Thoracic aorta (tissue), 2 donors: ENCODE measurements at regions not wholly inside any gene's neighbourhood (a gene's known extent, or its start where the extent isn't known, plus 50 kb on each side); places are given as distances from the start of the nearest gene placed in this dataset.

Experiments used
- ATAC-seq: fragments of 150-250 bp; one replicate; pipeline ENCODE4 v1.8.0; 2017; ENCODE audit warnings: low read depth; ENCODE audit not compliant: insufficient number of reproducible peaks, low FRiP score
- DNase-seq: peaks from one replicate; pipeline ENCODE4 v3.0.0-alpha.2; 2020; ENCODE audit warnings: low spot score
- H3K27ac ChIP-seq, 2 donors: fragments of 200-600 bp; sonication (generic); 1 replicate in 1 of 2; 2 replicates in 1 of 2; pipeline ENCODE4 v1.5.1; 2016; ENCODE audit warnings: mild to moderate bottlenecking in 2 of 2, moderate library complexity in 2 of 2
- H3K27me3 ChIP-seq: fragments of 200-600 bp; sonication (generic); replicated peaks from 2 replicates; pipeline ENCODE4 v1.6.0; 2016; ENCODE audit warnings: mild to moderate bottlenecking; ENCODE audit not compliant: insufficient read depth
- H3K36me3 ChIP-seq: fragments of 200-600 bp; sonication (generic); one replicate; pipeline ENCODE4 v1.5.1; 2016
- H3K4me1 ChIP-seq, 2 donors: fragments of 200-600 bp; sonication (generic); 1 replicate in 1 of 2; 2 replicates in 1 of 2; pipeline versions ENCODE4 v1.5.1 to v1.6.0; 2016; ENCODE audit warnings: low read depth in 2 of 2, mild to moderate bottlenecking in 1 of 2; ENCODE audit not compliant: control insufficient read depth in 1 of 2
- H3K4me3 ChIP-seq: fragments of 200-600 bp; sonication (generic); 2 replicates; pipeline ENCODE4 v1.5.1; 2016; ENCODE audit warnings: mild to moderate bottlenecking
- H3K9me3 ChIP-seq: fragments of 200-600 bp; sonication (generic); 2 replicates; pipeline ENCODE4 v1.5.1; 2016
- TF ChIP-seq, protein P1 (sequence below): fragments of 200-600 bp; sonication (generic); IDR thresholded peaks from one replicate; pipeline ENCODE4 v1.5.1; 2019; ENCODE audit warnings: antibody characterized with exemption

- H3K27ac ChIP-seq = peak overlapping the region; percentile 1 to 38
- peak overlapping the region; percentile 48 for H3K4me3 ChIP-seq
- ATAC-seq = peak; percentile 42
Measured at GRCh38 chr12:68420225-68421010, 88.3 kb upstream of the MDM1 start.

GRCh38 chr12:68422159-68422558 lies 90.0 kb upstream of the MDM1 start:
- DNase-seq (no peak), ATAC-seq (no peak)
- Histone ChIP-seq H3K27ac (no peak overlapping the region), H3K4me1 (peaks cover 0 to 25% of the 10 kb centered on the region in 2 donors), H3K4me3 (no peak overlapping the region), H3K9me3 (no peaks in the 10 kb centered on the region), H3K27me3 (no peaks in the 10 kb centered on the region), H3K36me3 (no peaks in the 10 kb centered on the region)
- TF ChIP-seq, protein P1, sequence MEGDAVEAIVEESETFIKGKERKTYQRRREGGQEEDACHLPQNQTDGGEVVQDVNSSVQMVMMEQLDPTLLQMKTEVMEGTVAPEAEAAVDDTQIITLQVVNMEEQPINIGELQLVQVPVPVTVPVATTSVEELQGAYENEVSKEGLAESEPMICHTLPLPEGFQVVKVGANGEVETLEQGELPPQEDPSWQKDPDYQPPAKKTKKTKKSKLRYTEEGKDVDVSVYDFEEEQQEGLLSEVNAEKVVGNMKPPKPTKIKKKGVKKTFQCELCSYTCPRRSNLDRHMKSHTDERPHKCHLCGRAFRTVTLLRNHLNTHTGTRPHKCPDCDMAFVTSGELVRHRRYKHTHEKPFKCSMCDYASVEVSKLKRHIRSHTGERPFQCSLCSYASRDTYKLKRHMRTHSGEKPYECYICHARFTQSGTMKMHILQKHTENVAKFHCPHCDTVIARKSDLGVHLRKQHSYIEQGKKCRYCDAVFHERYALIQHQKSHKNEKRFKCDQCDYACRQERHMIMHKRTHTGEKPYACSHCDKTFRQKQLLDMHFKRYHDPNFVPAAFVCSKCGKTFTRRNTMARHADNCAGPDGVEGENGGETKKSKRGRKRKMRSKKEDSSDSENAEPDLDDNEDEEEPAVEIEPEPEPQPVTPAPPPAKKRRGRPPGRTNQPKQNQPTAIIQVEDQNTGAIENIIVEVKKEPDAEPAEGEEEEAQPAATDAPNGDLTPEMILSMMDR = no peak

More at GRCh38 chr12:68420225-68421010, 88.3 kb upstream of the MDM1 start:
- no peaks in the 10 kb centered on the region for H3K9me3 ChIP-seq
- DNase-seq = no peak
- no peaks in the 10 kb centered on the region for H3K27me3 ChIP-seq
- H3K4me1 ChIP-seq = peaks cover 0 to 25% of the 10 kb centered on the region in 2 donors
- TF ChIP-seq, protein P1 = no peak
- H3K36me3 ChIP-seq = no peaks in the 10 kb centered on the region

DNA sequence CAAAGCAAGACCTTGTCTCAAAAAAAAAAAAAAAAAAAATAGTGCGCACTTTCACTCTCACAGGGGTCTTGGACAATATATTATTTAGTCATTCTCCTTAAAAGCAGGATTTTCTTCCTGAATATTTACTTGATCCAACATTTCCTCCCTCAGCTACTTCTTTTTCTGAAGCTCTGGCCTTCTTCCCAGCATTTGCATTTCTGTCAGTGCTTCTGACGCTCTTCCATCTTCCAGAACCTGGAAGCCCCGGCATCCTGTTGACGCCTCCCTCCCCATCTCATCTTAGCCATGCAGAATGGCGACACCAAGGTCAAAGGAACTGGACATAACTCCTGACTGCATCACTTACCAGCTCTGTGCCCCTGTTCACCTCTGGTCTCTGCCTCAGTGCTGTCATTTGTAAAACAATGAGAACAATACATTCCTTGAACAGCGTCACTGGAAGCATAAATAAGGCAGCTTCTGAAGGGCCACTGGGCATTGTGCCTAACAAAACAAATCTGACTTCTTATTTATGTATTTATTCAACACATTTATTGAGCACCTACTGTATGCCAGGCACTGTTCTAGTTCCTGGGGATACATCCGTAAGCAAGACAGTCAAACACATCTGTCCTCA lies 90.9 kb upstream of the MDM1 start:
- Histone ChIP-seq H3K9me3 (no peaks in the 10 kb centered on the region), H3K27ac (no peak overlapping the region)
- no peak for ATAC-seq

DNA sequence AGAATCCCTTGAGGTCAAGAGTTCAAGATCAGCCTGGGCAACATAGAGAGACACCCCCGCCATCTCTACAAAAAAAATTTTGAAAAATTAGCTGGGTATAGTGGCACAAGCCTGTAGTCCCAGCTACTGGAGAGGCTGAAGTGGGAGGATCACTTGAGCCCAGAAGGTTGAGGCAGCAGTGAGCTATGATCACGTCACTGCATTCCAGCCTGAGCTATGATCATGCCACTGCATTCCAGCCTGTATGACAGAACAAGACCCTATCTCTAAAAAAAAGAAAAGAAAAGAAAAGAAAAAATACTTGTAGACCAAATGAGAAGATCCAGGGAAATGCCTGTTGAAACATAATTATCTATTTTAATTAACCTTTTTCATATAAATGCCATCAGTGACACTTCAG lies 93.8 kb upstream of the MDM1 start:
- Histone ChIP-seq H3K27ac (no peak overlapping the region), H3K4me3 (no peak overlapping the region), H3K36me3 (no peaks in the 10 kb centered on the region), H3K4me1 (peaks cover 0 to 2% of the 10 kb centered on the region in 2 donors), H3K9me3 (no peaks in the 10 kb centered on the region), H3K27me3 (no peaks in the 10 kb centered on the region)
- no peak for ATAC-seq
- TF ChIP-seq, protein P1 = no peak
- DNase-seq = no peak

More for the DNA sequence above, 90.9 kb upstream of the MDM1 start:
- no peak overlapping the region for H3K4me3 ChIP-seq
- peaks cover 0 to 16% of the 10 kb centered on the region in 2 donors for H3K4me1 ChIP-seq
- DNase-seq = no peak
- H3K36me3 ChIP-seq = no peaks in the 10 kb centered on the region
- H3K27me3 ChIP-seq = no peaks in the 10 kb centered on the region
- TF ChIP-seq, protein P1 = no peak

DNA sequence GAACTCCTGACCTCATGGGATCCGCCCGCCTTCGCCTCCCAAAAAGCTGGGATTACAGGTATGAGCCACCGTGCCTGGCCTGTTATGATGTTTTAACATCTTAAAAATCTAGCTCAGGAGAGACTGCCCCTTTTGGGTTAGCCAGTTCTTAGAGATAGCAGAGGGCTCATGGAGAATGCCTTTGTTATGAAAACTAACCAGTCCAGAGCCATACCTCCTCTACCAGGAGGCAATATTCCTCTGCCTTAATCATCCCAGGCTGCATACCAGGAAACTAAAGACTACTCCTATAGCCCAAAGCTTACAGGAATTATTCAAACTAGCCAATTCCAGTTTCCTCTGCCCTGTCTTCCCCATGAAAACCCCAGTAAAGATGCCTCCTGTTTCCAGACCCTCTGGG lies 96.0 kb upstream of the MDM1 start:
- ATAC-seq (no peak), DNase-seq (no peak)
- Histone ChIP-seq H3K27ac (no peak overlapping the region), H3K4me3 (no peak overlapping the region), H3K27me3 (no peaks in the 10 kb centered on the region), H3K36me3 (no peaks in the 10 kb centered on the region), H3K9me3 (no peaks in the 10 kb centered on the region), H3K4me1 (no peaks in the 10 kb centered on the region)
- TF ChIP-seq, protein P1 = no peak
